H4 (cell line): ENCODE measurements at regions not wholly inside any gene's neighbourhood (a gene's known extent, or its start where the extent isn't known, plus 50 kb on each side); places are given as distances from the start of the nearest gene placed in this dataset.

ENCODE experiments used
- DNase-seq: peaks from one replicate; pipeline ENCODE4 v3.0.0-alpha.2; 2015; ENCODE audit warnings: low spot score

DNA sequence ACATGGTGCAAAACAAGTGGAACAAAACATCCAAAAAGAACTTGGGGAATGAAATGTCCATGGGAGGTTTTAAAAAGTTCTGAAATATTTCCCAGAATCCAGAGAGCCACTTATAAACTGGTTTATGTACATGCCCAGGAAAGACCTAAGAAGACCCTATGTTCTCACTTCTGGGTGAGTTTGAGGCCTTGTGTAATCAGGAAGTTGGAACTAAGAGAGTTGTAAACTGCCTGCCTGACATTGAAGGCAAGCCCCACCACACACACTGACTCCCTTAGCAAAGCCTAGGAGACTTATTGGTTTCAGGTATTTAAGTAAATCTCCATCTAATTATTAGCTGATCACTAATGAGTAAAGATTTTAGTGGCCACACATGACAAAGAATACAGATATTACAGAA is 142.5 kb downstream of the LRIG3 start:
- no peak for DNase-seq

DNA sequence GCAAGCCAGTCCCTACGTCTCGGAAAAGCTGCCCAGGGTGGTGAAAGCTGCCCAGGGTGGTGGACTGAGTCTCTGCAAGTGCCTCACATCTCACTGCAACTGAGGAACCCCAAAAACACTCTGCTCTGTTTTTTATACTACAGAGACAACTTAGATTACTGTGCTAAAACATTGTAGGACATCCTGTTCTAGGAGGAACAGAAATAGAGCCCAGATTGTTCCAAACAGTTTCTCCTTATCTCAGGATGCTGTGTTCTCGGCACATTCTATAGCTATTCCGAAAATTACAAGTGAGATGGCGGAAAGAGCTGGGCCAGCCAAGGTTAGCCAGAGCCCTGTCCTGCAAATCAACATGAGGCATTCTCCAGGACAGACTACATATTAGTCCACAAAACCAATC is 138.7 kb downstream of the LRIG3 start:
- no peak for DNase-seq

DNA sequence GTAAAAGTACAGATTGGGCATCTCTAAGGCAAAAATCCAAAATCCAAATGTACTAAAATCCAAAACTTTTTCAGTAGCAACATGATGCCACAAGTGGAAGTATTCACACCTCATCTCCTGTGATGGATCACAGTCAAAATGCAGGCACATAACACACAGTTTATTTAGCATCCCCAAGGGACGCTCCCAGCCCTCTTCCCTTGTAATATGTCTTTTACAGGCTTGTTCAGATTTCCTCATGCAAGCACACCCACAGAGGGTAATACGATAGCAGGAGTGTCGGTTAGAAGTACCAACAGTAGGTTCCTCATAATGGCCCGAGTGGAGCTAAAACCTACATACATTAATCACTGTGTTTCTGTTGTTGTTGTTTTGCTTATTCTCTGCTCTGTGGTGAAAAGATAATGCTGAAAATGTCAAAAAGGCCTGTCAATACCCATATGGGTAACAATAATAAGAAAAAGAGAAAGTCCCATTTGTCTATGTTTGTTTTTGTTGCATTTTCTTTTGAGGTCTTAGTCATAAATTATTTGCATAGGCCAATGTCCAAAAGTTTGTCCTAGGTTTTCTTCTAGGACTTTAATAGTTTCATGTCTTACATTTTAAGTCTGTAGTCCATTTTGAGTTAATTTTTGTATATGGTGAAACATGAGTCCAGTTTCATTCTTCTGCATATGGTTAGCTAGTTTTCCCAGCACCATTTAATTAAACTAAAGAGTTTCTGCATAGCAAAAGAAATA is 133.1 kb downstream of the LRIG3 start:
- no peak for DNase-seq

DNA sequence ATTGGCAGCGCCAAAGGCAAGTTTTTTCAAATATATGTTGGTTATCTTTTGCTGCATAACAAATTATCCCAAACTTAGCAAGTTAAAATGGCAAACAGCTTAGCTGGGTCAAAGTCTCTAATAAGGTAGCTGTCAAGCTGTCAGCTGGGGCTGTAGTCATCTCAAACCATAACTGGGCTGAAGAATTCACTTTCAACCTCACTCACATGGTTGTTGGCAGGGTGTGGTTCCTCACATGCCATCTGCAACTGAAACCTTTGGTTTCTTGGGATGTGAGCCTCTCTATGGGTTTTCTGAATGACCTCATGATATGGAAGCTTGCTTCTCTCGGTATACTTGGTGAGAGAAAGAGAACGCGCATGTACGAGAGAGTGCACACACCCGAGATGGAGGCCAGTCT is 125.4 kb downstream of the LRIG3 start:
- DNase-seq: no peak

DNA sequence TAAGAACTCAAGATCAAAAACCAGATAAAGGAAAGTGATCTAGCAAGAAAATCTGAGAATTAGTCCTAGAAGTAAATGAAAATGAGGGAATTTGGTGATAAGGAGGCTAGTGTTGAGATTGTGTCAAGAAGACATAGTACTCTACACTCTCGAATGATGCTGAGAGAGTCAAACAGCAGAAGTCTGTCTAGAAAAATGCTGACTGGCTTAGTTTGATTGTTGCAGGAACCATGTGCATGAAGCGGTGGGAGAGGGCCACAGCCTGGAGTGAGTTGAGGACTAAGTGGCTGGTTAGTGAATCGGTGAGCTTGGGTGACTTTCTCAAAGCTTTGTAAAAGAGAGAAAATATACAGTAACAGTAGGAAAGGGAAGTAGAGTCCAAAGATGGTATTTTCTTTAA is 124.5 kb downstream of the LRIG3 start:
- DNase-seq: no peak

DNA sequence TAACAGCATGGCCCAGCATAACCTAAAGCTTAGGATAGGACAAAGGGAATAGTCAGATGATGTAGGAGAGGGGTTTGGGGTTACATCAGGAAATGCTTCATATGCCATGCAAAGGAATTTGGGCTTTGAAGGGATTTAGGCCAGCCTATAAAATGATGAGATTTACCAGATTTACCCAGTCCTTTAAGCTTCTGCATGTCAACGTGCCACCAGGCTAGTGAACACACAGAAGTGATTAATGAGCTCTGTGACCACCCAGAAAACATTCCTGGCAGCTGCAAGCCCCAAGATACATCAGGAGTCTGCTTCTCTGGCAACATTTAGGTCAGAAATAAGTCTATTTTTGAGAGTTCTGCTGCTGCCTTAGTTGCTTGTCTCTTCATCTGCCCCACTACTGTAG is 118.3 kb downstream of the LRIG3 start:
- no peak for DNase-seq

DNA sequence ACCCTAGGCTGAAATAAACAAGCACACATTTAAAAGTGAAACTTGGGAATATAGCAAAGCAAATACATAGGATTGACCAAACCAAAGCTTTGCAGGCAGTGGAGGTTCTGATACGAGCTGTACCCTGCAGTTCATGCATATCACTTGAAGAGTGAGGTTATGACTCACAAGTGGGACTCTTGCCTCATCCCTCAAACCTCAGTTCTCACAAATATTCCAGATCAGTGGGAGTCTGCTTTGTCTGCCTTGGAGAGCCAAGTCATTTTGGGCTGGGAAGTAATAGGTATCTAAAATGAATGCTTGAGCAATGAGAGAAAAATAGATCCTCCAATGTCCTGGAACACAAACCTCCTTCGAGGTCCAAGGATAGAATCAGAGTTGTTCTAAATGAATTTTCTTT is 116.4 kb downstream of the LRIG3 start:
- peak; percentile 45 for DNase-seq

DNA sequence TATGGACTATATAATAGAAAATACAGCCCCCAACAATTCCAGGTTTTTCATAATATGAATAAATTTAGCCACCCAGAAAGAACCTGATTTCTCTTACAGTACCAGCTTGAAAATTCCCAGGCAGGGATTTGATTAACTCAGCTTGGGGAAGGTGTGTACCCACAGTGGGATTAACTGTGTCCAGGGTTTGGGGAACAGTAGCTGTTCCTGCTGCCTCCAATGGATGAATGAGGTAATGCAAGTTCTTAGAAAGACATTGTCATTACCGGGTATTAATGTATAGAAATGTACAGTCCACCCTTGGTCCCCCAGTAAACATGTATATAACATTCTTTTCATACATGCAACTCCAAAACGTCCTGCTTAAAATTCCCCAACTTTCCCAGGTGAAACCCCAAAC is 115.6 kb downstream of the LRIG3 start:
- DNase-seq: no peak

DNA sequence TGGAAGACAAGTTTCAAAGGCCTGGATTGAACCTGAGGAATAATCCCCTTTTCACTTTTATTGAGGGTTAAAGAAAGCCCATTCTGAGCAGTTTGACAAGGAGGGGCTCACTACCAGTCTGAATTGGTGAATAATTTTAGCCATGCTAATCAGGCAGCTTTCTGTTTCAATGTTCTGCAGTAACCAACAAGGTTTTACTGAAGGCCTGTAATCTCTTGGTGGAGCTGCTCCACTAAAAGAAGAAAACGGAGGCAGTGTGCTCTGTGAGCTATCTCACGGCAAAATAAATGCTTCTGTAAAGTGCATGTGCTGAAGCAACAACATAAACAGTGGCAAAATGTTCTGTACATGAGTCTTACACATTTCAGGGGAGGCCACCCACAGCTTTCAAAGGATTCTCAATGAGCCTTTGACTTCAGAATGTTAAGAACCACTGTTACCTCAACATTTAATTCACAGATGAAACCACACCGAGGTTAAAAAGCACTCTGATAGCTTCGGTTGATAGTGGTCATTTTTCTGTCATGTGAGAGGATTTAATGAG is 111.2 kb downstream of the LRIG3 start:
- no peak for DNase-seq

DNA sequence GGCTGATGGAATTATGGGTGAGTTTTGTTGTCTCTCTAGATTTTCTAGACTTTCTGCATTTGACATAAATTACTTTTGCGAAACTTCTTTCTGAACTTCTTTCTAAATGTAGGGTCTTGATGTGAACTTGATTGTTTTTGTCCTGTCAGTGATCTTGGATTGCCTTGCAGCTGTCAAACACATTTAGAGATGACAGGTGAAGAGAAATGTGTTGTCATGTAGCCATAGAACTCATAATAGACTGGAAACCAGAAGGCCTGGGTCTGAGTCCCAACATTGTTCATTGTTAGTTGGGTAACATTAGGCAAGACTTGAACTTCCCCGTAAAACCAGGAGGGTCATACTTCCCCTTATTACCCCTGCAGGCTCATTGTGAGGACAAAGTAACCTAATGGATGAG is 109.0 kb downstream of the LRIG3 start:
- no peak for DNase-seq

DNA sequence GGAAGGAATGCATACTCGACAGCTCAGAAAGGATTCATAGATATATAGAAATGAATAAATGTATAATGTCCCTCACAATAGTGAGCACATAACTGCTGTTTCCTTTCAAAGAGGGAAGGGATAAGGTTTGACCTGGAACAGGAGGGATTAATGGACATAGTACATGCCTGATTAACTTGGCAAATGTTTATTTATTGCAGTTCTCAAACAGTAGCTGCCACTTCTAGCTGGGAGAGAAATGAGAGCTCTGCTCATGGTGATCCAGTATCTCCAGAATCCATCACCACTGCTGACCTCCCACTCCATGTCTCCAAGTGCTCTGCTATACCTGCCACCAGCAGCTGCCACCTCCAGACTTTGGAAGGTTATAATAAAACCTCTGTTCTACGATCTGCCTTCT is 108.1 kb downstream of the LRIG3 start:
- no peak for DNase-seq

DNA sequence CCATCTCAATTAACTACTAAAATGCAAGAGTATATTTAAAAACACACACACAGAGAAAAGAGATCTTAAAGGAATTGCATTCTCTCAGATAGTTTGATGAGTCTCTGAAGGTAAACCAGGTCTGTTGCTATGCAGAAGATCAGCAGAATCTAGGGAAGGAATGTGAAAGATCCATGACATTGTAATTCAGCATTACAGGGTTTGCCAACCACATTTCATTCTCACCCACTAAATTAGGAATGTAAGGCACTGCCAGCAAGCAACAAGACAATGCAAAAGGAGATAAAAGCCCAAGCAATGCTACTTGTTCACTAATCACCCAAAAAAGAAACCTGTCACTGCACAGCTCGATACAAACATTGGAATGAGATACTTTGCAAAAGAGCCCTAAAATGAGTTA is 106.3 kb downstream of the LRIG3 start:
- no peak for DNase-seq

DNA sequence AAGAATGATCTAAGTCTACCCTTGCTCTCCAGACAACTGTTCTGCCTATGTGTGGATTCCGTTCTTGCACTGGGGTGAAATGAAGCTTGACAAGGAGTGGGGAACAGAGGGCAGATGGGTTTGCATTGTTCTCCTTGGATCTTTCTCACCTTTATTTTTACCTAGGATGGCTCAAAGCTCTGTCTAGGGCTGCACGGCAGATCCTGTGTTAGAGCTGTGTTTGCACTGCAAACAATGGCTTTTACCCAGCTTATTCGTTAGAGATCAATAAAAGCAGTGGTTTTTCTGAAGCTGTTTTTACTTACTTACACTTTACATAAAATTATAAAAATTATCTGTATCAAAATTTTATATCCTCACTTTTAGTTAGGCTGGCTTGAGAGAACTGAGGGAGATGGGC is 105.1 kb downstream of the LRIG3 start:
- DNase-seq: no peak

DNA sequence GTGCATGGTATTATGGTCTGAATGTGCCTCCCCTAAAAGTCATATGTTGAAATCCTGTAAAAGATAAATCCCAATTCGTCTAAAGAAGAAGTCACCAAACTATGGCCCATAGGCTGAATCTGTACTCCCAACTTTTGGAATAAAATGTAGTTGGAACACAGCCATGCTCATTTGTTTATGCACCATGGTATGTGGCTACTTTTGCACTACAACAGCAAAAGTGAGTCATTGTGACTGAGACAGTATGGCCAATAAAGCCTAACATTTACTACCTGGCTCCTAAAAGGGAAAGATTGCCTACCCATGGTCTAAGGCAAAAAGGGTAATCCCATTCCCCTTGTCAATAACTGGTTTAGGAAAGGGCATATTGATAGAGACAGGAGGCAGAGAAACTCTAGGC is 101.8 kb downstream of the LRIG3 start:
- peak; percentile 7 for DNase-seq

DNA sequence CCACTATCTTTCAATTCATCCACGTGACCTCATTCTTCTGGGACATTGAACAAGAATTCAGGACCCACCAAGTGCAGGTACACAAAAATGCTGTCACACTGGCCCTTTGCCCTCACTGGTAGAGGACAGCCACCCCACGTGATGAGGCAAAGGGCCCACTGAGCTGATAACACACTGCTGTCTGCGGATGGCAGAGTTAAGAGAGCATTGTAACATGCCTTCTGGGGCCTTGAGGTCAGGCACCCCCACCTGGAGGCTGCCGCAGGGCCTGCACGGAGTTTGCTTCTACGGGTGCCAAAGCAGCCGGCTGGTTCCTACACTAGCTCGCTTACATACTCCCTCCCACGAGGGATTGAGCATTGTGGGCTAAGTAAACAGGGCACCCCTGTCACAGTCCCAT is 101.0 kb downstream of the LRIG3 start:
- DNase-seq: no peak

DNA sequence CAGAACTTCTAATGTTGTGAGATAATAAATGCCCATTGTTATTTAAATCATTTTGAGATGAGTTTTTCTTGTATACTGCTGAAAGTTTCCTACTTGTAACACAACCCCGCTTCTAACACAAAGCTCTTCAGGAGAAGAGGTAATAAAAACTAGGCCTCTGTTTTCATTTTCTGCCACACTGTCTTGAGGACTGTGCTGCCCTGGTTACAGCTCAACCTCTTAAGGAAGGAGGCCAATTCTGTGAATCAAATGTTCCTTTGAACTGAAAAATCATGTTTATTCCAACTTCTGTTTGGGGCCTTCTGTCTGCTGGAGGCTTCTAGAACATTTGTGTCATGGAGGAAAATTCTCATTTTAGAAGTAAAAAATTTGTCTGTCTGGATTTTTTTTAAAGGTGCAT is 100.3 kb downstream of the LRIG3 start:
- DNase-seq: no peak
